ENCODE measurements at regions not wholly inside any gene's neighbourhood (a gene's known extent, or its start where the extent isn't known, plus 50 kb on each side); places are given as distances from the start of the nearest gene placed in this dataset.

DNA sequence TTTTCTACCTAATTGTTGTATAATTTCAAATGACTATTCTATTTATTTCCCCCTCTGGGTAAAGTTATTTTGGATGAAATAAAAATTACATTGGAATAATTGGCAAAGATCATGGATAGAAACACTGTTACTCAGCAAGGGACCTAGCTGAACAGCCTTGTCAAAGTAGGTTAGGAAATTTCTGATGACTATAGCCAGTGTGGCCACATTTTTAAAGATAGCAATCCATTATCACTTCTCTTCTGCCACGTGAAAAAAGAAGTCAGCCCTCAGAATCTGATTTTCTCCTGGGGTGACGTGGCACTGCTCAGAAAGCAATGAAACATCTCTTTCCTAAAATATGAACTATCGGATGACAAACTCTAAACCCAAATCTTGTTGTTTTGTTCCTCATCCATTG, 784.2 kb upstream of the RIOK2 start:
- Histone ChIP-seq H3K36me3 (no peaks in the 10 kb centered on the region), H3K4me3 (no peak overlapping the region), H3K4me1 (ENCODE audit: control insufficient read depth in 1 of 2, low read depth in 2 of 2) (no peaks in the 10 kb centered on the region), H3K27ac (no peak overlapping the region), H3K27me3 (replicated peaks; ENCODE audit: insufficient read depth) (no peaks in the 10 kb centered on the region), H3K9me3 (no peaks in the 10 kb centered on the region)
- no peak for DNase-seq (ENCODE audit: low spot score)
- no peak for ATAC-seq (ENCODE audit: insufficient number of reproducible peaks, low FRiP score, low read depth)
- TF ChIP-seq, protein P1, sequence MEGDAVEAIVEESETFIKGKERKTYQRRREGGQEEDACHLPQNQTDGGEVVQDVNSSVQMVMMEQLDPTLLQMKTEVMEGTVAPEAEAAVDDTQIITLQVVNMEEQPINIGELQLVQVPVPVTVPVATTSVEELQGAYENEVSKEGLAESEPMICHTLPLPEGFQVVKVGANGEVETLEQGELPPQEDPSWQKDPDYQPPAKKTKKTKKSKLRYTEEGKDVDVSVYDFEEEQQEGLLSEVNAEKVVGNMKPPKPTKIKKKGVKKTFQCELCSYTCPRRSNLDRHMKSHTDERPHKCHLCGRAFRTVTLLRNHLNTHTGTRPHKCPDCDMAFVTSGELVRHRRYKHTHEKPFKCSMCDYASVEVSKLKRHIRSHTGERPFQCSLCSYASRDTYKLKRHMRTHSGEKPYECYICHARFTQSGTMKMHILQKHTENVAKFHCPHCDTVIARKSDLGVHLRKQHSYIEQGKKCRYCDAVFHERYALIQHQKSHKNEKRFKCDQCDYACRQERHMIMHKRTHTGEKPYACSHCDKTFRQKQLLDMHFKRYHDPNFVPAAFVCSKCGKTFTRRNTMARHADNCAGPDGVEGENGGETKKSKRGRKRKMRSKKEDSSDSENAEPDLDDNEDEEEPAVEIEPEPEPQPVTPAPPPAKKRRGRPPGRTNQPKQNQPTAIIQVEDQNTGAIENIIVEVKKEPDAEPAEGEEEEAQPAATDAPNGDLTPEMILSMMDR (IDR thresholded peaks at IDR 0.05) = no peak

DNA sequence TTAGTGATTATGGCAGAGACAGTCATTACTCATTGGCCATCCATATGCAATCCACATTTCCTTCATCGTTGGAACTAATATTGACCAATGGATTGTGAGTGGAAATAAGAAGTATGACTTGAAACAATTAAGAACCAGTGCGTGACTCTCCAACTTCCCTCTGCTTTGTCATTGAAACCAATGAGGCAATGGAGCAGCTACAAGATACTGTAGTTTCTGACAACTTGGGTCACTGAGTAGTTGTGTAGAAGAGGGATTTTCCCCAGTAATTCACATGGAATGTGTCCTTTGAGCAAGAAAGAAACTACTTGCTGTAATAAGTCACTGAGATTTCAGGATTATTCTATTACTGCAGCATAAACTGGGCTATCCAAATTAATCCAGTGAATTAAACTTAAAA, 785.3 kb upstream of the RIOK2 start:
- DNase-seq (ENCODE audit: low spot score) = no peak
- H3K4me3 ChIP-seq = no peak overlapping the region
- no peaks in the 10 kb centered on the region for H3K36me3 ChIP-seq
- TF ChIP-seq, protein P1 (IDR thresholded peaks at IDR 0.05) = no peak
- H3K27me3 ChIP-seq (replicated peaks; ENCODE audit: insufficient read depth) = no peaks in the 10 kb centered on the region
- ATAC-seq (ENCODE audit: insufficient number of reproducible peaks, low FRiP score, low read depth) = no peak
- no peak overlapping the region for H3K27ac ChIP-seq
- no peaks in the 10 kb centered on the region for H3K9me3 ChIP-seq
- H3K4me1 ChIP-seq (ENCODE audit: control insufficient read depth in 1 of 2, low read depth in 2 of 2) = no peaks in the 10 kb centered on the region

DNA sequence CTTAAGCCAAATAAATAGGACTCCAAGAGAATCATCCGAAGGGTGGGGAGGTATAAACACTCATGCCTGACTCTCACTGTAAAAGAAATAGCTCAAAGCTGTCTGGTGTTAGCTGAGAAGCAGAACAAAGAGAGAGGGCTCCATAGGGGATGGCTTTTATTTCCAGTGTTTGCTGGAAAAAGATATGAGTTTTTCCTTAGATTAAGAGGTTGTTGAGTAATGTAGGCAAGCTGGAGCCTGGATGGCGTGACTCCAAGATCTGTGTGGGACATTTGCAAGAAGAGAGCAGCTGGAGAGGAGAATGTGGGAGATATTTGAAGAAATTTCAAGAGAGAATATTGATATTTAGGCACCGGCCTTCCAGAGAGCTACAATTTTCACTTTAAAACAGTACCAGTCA, 793.7 kb upstream of the RGMB start:
- H3K9me3 ChIP-seq = no peaks in the 10 kb centered on the region
- TF ChIP-seq, protein P1 (IDR thresholded peaks at IDR 0.05) = no peak
- H3K4me3 ChIP-seq = no peak overlapping the region
- no peak overlapping the region for H3K27ac ChIP-seq
- no peaks in the 10 kb centered on the region for H3K36me3 ChIP-seq
- no peaks in the 10 kb centered on the region for H3K4me1 ChIP-seq (ENCODE audit: control insufficient read depth in 1 of 2, low read depth in 2 of 2)
- H3K27me3 ChIP-seq (replicated peaks; ENCODE audit: insufficient read depth) = no peaks in the 10 kb centered on the region
- ATAC-seq (ENCODE audit: insufficient number of reproducible peaks, low FRiP score, low read depth) (no peak), DNase-seq (ENCODE audit: low spot score) (no peak)

DNA sequence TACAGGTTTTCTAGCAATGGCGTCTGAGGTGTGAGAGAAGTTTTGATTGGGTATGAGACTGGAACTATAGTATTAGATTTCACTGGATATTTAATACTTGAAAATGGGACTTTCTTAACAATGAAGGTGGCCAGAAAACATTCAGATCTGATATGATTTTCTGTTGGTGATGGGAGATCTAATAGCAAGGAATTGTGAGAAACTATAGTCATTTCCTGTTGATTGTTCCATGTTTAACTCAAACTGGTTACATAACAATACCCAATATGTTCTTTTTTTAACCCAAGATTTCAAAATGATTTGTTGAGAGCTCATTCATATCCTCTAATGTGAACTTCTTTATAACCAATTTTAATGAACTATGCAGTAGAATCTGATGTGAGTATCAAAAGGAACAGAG, 793.2 kb upstream of the RGMB start:
- ATAC-seq (ENCODE audit: insufficient number of reproducible peaks, low FRiP score, low read depth) (no peak), DNase-seq (ENCODE audit: low spot score) (no peak)
- no peaks in the 10 kb centered on the region for H3K4me1 ChIP-seq (ENCODE audit: control insufficient read depth in 1 of 2, low read depth in 2 of 2)
- no peaks in the 10 kb centered on the region for H3K27me3 ChIP-seq (replicated peaks; ENCODE audit: insufficient read depth)
- H3K36me3 ChIP-seq = no peaks in the 10 kb centered on the region
- H3K9me3 ChIP-seq = no peaks in the 10 kb centered on the region
- TF ChIP-seq, protein P1 (IDR thresholded peaks at IDR 0.05) = no peak
- no peak overlapping the region for H3K4me3 ChIP-seq
- H3K27ac ChIP-seq = no peak overlapping the region

DNA sequence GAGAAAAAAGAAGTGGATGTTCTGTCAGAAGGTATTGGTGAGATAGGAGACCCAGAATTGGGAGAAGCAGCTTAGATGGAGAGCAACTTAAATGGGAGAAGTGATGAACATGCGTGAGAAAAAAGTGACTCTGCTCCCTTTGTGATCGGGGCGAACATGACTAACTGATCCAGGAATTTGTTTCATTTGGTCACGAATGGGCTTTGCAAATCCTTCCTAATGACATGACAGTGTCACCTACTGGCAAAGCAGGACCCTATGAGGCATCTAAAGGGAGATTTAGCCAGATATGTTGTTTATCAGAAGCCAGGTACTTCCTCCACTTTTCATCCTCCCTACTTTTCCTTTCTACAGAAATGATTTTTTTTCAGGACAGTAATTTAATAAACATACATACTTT, 787.4 kb upstream of the RGMB start:
- H3K4me1 ChIP-seq (ENCODE audit: control insufficient read depth in 1 of 2, low read depth in 2 of 2) = no peaks in the 10 kb centered on the region
- ATAC-seq (ENCODE audit: insufficient number of reproducible peaks, low FRiP score, low read depth) = no peak
- TF ChIP-seq, protein P1 (IDR thresholded peaks at IDR 0.05) = no peak
- H3K4me3 ChIP-seq = no peak overlapping the region
- H3K36me3 ChIP-seq = no peaks in the 10 kb centered on the region
- H3K9me3 ChIP-seq = no peaks in the 10 kb centered on the region
- DNase-seq (ENCODE audit: low spot score) = no peak
- no peak overlapping the region for H3K27ac ChIP-seq
- H3K27me3 ChIP-seq (replicated peaks; ENCODE audit: insufficient read depth) = no peaks in the 10 kb centered on the region

Measured in thoracic aorta (tissue), 2 donors.